ENCODE measurements at regions not wholly inside any gene's neighbourhood (a gene's known extent, or its start where the extent isn't known, plus 50 kb on each side); places are given as distances from the start of the nearest gene placed in this dataset.

DNA sequence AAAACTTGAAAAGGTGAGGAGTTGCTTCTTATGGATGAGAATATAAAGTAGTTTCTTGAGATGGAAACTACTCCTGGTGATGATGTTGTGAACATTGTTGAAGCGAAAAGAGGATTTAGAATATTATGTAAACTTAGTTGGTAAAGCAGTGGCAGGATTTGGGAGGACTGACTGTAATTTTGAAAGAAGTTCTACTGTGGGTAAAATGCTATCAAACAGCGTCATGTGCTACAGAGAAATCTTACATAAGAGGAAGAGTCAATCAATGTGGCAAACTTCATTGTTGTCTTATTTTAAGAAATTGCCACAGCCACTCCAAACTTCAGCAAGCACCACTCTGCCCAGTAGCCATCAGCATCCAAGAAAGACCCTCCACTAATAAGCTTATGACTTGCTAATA is 112.9 kb upstream of the ZEB2 start (continued):
- TF ChIP-seq, protein P1, sequence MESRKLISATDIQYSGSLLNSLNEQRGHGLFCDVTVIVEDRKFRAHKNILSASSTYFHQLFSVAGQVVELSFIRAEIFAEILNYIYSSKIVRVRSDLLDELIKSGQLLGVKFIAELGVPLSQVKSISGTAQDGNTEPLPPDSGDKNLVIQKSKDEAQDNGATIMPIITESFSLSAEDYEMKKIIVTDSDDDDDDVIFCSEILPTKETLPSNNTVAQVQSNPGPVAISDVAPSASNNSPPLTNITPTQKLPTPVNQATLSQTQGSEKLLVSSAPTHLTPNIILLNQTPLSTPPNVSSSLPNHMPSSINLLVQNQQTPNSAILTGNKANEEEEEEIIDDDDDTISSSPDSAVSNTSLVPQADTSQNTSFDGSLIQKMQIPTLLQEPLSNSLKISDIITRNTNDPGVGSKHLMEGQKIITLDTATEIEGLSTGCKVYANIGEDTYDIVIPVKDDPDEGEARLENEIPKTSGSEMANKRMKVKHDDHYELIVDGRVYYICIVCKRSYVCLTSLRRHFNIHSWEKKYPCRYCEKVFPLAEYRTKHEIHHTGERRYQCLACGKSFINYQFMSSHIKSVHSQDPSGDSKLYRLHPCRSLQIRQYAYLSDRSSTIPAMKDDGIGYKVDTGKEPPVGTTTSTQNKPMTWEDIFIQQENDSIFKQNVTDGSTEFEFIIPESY (IDR thresholded peaks at IDR 0.05; ENCODE audit: extremely low read depth, insufficient replicate concordance, low read length): no peak

DNA sequence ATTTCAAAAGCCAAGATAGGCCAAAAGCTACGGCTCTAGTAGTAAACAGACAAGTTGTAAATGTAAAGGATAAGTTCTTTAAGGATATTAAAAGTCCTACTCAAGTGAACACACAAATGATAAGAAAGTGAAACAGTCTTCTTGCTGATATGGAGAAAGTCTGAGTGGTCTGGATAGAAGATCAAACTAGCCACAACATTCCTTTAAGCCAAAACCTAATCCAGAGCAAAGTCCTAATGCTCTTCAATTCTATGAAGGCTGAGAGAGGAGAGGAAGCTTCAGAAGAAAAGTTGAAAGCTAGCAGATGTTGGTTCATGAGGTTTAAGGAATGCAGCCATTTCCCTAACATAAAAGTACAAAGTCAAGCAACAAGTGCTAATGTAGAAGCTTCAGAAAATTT is 111.7 kb upstream of the ZEB2 start:
- Histone ChIP-seq H3K4me2 (ENCODE audit: low read length) (no peak overlapping the region), H3K4me1 (ENCODE audit: control insufficient read depth in 1 of 2, insufficient read depth in 2 of 2, low read length in 2 of 2) (no peaks in the 10 kb centered on the region), H3K36me3 (ENCODE audit: control insufficient read depth in 1 of 2, insufficient read depth in 2 of 2, low read length in 2 of 2) (no peaks in the 10 kb centered on the region), H3K27me3 (ENCODE audit: insufficient read depth, low read length) (no peaks in the 10 kb centered on the region), H3K9ac (ENCODE audit: low read length) (no peak overlapping the region), H3K4me3 (replicated peaks in 1 of 2; ENCODE audit: low read depth in 1 of 2, low read length in 2 of 2) (no peak overlapping the region), H2AFZ (ENCODE audit: low read depth, low read length, poor library complexity, severe bottlenecking) (no peak overlapping the region), H3K9me3 (ENCODE audit: control insufficient read depth in 1 of 2, insufficient read depth in 1 of 2, low read depth in 1 of 2, low read length in 2 of 2) (no peaks in the 10 kb centered on the region), H3K9me2 (ENCODE audit: insufficient read depth) (no peaks in the 10 kb centered on the region), H4K20me1 (ENCODE audit: insufficient read depth) (no peaks in the 10 kb centered on the region), H3K79me2 (ENCODE audit: insufficient read depth, low read length) (no peaks in the 10 kb centered on the region), H3K27ac (ENCODE audit: low read depth, low read length) (no peak overlapping the region)
- DNase-seq (ENCODE audit: low read depth, low spot score) (no peak), ATAC-seq (no peak)
- ChIA-PET POLR2A (no interaction called here), CTCF (no interaction called here), RAD21 (ENCODE audit: low non-redundant PET in 1 of 2, low total read pairs in 2 of 2, uncharacterized antibody in 2 of 2, unreplicated experiment in 2 of 2) (no interaction called here)
- intact Hi-C loops (cut with micrococcal nuclease): no loop called here
- no TSS peak for BruUV-seq (replicated peaks)
- TF ChIP-seq FOSL1 (IDR thresholded peaks at IDR 0.05; ENCODE audit: low read depth): no peak
- TF ChIP-seq, protein P2, sequence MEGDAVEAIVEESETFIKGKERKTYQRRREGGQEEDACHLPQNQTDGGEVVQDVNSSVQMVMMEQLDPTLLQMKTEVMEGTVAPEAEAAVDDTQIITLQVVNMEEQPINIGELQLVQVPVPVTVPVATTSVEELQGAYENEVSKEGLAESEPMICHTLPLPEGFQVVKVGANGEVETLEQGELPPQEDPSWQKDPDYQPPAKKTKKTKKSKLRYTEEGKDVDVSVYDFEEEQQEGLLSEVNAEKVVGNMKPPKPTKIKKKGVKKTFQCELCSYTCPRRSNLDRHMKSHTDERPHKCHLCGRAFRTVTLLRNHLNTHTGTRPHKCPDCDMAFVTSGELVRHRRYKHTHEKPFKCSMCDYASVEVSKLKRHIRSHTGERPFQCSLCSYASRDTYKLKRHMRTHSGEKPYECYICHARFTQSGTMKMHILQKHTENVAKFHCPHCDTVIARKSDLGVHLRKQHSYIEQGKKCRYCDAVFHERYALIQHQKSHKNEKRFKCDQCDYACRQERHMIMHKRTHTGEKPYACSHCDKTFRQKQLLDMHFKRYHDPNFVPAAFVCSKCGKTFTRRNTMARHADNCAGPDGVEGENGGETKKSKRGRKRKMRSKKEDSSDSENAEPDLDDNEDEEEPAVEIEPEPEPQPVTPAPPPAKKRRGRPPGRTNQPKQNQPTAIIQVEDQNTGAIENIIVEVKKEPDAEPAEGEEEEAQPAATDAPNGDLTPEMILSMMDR (IDR thresholded peaks at IDR 0.05 in 2 of 3, conservative IDR thresholded peaks at IDR 0.05 in 1 of 3; ENCODE audit: borderline replicate concordance in 1 of 3, insufficient read depth in 1 of 3, low read depth in 2 of 3, low read length in 2 of 3): no peak
- no peak for TF ChIP-seq SRF (IDR thresholded peaks at IDR 0.05; ENCODE audit: low read depth)
- TF ChIP-seq EZH2 (IDR thresholded peaks at IDR 0.05): no peak
- TF ChIP-seq, protein P3, sequence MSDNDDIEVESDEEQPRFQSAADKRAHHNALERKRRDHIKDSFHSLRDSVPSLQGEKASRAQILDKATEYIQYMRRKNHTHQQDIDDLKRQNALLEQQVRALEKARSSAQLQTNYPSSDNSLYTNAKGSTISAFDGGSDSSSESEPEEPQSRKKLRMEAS (IDR thresholded peaks at IDR 0.05): no peak
- no peak for TF ChIP-seq ZNF274 (IDR thresholded peaks at IDR 0.05; ENCODE audit: low read depth, low read length)
- TF ChIP-seq ELF1 (IDR thresholded peaks at IDR 0.05; ENCODE audit: borderline replicate concordance, low read depth): no peak
- TF ChIP-seq, protein P4, sequence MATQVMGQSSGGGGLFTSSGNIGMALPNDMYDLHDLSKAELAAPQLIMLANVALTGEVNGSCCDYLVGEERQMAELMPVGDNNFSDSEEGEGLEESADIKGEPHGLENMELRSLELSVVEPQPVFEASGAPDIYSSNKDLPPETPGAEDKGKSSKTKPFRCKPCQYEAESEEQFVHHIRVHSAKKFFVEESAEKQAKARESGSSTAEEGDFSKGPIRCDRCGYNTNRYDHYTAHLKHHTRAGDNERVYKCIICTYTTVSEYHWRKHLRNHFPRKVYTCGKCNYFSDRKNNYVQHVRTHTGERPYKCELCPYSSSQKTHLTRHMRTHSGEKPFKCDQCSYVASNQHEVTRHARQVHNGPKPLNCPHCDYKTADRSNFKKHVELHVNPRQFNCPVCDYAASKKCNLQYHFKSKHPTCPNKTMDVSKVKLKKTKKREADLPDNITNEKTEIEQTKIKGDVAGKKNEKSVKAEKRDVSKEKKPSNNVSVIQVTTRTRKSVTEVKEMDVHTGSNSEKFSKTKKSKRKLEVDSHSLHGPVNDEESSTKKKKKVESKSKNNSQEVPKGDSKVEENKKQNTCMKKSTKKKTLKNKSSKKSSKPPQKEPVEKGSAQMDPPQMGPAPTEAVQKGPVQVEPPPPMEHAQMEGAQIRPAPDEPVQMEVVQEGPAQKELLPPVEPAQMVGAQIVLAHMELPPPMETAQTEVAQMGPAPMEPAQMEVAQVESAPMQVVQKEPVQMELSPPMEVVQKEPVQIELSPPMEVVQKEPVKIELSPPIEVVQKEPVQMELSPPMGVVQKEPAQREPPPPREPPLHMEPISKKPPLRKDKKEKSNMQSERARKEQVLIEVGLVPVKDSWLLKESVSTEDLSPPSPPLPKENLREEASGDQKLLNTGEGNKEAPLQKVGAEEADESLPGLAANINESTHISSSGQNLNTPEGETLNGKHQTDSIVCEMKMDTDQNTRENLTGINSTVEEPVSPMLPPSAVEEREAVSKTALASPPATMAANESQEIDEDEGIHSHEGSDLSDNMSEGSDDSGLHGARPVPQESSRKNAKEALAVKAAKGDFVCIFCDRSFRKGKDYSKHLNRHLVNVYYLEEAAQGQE (IDR thresholded peaks at IDR 0.05; ENCODE audit: low read depth): no peak
- TF ChIP-seq, protein P5, sequence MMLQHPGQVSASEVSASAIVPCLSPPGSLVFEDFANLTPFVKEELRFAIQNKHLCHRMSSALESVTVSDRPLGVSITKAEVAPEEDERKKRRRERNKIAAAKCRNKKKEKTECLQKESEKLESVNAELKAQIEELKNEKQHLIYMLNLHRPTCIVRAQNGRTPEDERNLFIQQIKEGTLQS (IDR thresholded peaks at IDR 0.05): no peak
- no peak for TF ChIP-seq RAD21 (IDR thresholded peaks at IDR 0.05; ENCODE audit: low read depth)
- no peak for TF ChIP-seq EGR1 (IDR thresholded peaks at IDR 0.05; ENCODE audit: low read depth)
- TF ChIP-seq, protein P1 (IDR thresholded peaks at IDR 0.05; ENCODE audit: extremely low read depth, insufficient replicate concordance, low read length): no peak
- TF ChIP-seq CBX3 (IDR thresholded peaks at IDR 0.05; ENCODE audit: low read depth): no peak
- no peak for TF ChIP-seq EZH2phosphoT487 (IDR thresholded peaks at IDR 0.05; ENCODE audit: borderline replicate concordance)
- TF ChIP-seq TCF7L2 (IDR thresholded peaks at IDR 0.05; ENCODE audit: borderline replicate concordance, extremely low read depth, insufficient read depth, insufficient read length): no peak
